RKO (cell line): ENCODE measurements at regions not wholly inside any gene's neighbourhood (a gene's known extent, or its start where the extent isn't known, plus 50 kb on each side); places are given as distances from the start of the nearest gene placed in this dataset.
"Not testable (repeated sequence)": the region's sequence is repeated elsewhere in the genome, so short reads cannot be mapped to it uniquely, and the experiment has no call there.

Experiments used
- DNase-seq: peaks from one replicate; pipeline ENCODE4 v3.0.0-alpha.2; 2016; ENCODE audit warnings: low spot score

GRCh38 chr1:164165466-164165865 lies 393.5 kb upstream of the PBX1 start:
- no peak for DNase-seq

- not testable (repeated sequence) for DNase-seq
Measured at GRCh38 chr1:164166454-164166853, 392.5 kb upstream of the PBX1 start.

- no peak for DNase-seq
Measured at GRCh38 chr1:164177118-164177517, 381.9 kb upstream of the PBX1 start.

- DNase-seq = no peak
Measured at GRCh38 chr1:164180824-164181223, 378.2 kb upstream of the PBX1 start.

DNA sequence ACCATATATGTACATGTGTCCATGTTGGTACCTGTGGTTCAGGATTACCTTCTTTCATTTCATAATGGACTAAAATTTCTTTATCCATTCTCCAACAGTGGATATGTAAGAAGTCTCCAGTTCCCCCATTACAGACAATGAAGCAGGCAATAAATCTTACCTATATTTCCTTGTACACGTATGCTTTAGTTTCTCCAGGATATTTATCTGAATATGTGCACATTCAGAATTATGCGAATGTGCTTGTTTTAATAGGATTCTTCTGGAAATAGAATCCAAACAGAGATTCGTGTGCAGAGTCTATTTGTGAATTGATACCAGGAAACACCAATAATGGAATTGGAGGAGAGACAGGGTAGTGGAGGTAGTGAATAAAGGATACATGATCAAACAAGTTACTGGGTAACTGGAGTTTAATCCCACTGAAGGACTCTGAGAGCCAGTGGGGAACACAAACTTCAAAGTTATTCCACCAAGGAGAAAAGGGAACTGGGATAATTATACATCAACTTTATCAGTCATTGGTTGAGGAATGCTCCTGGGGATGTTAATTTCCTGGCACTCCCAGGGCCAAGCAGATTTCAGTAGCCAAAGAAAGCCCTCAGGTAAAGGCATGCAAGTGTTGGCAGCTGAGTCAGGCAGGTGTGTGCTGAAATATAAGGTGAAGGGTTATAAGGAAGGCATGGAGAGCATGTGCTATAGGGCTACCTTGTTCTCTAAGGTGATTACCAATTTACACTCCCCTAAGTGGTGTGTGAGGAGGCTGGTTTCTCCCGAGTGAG lies 374.9 kb upstream of the PBX1 start:
- no peak for DNase-seq

GRCh38 chr1:164186881-164187280 lies 372.1 kb upstream of the PBX1 start:
- no peak for DNase-seq

DNA sequence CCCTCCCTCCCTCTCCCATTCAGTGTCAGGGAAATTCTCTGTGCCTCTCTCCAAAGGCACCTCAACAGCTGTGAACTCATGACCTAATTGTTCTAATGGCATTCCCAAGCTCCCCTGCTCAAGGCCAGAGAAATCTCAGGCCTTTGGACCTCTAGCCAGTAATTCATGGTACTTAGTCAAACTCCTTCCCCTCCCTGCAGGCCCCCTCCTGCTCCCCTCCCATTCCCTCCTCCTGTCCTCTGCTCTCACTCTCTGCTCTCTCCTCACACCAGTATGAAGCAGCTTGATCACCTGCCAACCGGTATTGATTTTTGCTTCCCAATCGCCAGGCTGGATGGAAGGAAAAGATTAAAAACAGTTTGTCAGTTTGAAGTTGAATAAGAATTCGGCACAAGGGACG lies 370.5 kb upstream of the PBX1 start:
- no peak for DNase-seq

- no peak for DNase-seq
Measured at GRCh38 chr1:164191191-164191590, 367.8 kb upstream of the PBX1 start.

DNA sequence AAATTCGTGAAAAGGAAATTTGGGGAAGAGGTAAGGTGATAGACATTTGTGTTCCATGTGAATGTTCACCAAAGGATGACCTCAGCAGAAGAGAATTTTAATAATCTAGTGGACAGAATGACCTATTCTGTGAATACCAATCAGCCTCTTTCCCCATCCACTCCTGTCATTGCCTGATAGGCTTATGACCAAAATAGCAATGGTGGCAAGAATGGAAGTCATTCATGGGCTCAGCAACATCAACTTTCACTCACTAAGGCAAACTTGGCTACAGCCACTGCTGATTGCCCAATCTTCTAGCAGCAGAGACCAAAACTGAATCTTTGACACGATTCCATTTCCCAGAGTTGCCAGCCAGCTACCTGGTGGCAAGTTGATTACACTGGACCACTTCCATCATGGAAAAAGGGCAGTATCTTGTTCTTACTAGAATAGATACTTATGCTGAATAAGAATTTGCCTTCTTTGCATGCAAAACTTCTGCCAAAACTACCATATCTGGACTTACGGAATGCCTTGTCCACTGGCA lies 348.7 kb upstream of the PBX1 start:
- no peak for DNase-seq

GRCh38 chr1:164223378-164223777 lies 335.6 kb upstream of the PBX1 start:
- no peak for DNase-seq

GRCh38 chr1:164225011-164225410 lies 334.0 kb upstream of the PBX1 start:
- no peak for DNase-seq

DNA sequence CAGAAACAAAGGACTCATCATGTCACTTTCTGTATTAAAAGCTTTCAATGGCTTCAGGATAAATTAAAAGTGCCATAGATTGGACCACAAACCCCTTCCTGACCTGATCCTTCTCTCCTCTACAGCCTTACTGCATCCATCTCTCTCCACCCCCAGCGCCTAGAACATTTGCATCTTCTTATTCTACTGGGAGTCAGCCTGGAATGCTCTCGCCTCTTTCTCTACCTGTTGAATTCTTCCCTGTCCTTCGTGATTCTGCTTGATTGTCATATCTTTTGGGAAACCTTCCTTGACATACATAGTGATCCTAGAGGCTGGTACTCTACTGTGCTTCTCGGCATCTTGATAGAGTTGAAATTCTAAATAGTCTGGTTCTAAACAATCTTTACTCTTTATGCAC lies 332.0 kb upstream of the PBX1 start:
- no peak for DNase-seq

- no peak for DNase-seq
Measured at GRCh38 chr1:164228928-164229327, 330.1 kb upstream of the PBX1 start.

- no peak for DNase-seq
Measured at GRCh38 chr1:164233149-164233548, 325.8 kb upstream of the PBX1 start.

DNA sequence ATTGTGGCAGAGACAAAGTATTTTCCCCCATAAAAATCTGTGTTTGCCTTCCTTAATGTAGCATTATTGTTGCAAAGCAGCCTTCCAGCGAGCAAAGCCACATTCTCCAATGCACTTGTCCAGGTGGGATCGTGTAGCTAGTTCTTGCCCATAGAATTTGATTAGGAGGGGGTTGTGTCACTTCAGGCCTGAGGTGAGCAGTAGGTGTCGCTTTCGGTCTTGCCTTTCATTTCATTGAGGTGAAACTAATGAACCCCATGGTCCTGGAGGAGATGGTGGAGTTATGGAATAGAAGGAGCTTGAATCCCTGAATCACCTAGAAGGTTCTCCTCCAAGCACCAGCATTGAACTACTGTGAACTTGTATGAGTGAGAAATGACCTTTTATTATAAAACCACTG lies 318.9 kb upstream of the PBX1 start:
- DNase-seq = no peak

DNA sequence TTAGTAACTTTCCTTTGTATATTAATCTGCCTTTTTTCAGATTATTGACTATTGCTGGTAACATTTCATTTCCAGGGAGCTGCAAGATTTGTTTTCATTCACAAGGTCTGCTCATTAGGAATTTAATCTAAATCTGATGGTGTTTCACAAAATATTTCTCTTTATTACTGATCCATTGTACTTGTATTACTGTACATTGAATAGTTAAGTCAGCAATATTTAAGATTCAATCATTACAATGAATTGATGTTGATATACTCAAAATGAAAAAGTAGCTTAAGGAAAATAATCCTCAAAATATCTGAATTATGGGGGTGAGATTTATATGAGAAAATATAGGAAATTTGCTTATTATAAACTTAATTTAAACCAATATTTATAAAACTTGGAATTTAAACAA lies 308.6 kb upstream of the PBX1 start:
- DNase-seq = no peak

GRCh38 chr1:164256456-164256855 lies 302.5 kb upstream of the PBX1 start:
- no peak for DNase-seq

DNA sequence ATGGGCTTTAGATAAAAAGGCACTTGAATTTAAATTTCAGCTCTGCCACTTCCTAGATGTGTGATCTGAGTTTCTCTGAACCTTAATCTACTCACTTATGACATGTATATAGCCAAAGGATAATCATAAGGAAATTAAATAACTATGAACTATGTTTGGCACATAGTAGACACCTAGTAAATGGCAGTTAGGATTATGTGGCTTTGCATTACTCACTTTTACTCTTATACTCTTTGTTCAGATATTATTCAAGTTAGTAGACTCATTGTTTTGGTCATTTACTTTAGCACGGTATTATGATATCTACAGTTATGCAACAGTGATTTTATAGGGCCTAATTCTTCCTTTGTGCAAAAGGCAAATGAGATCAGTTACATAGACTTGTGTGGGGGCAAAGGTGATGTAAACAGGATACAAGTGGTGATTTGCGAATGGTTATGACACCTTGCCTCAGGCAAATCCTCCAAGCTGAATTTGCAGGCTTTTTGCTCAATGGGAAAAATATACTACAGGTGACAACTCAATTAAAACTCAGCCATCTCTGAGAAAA lies 297.2 kb upstream of the PBX1 start:
- DNase-seq = no peak

GRCh38 chr1:164263540-164263939 lies 295.4 kb upstream of the PBX1 start:
- DNase-seq = no peak

GRCh38 chr1:164265232-164265631 lies 293.8 kb upstream of the PBX1 start:
- no peak for DNase-seq

DNA sequence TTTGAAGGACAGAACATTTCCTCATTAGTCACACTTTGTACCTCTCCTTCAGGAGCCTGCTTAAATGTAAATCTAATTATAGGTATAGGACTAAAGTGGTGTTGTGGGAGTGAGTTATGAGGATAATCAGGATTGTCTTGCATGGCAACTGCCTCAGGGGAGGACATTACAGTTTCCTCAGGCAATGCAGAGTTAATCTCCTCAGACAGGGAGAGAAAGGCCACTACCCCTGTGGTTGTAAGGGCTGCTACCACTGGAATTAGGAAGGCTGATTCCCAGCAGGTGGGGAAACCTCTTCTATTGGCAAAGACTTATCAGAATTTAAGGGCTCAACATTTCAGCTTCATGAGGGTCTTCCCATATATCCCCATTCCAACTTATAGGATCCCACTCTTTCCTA lies 286.8 kb upstream of the PBX1 start:
- DNase-seq = no peak

GRCh38 chr1:164296172-164296571 lies 262.8 kb upstream of the PBX1 start:
- DNase-seq = no peak

DNA sequence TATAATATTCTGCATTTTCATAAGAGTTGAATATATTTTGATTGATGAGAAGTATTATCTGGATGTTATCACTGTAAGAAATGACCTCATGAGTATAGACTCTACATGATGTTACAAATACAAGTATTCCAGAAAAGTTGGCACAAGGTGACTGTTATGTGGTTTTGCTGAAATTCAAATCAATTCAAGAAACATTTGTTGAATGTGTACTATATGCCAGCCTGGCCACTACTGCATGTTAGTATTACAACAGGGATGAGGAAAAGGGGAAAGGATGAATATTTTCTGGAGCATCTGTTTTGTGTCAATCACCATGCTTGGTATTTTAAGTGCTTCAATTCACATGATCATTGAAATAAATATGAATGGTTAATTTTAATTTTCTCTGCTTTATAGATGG lies 250.9 kb upstream of the PBX1 start:
- no peak for DNase-seq

- no peak for DNase-seq
Measured at GRCh38 chr1:164310166-164310565, 248.8 kb upstream of the PBX1 start.
